PC-9 (cell line): ENCODE measurements at regions not wholly inside any gene's neighbourhood (a gene's known extent, or its start where the extent isn't known, plus 50 kb on each side); places are given as distances from the start of the nearest gene placed in this dataset.

Source experiments
- BruUV-seq: library from RNA; stranded (reverse); fragments of 400-500 nt; replicated peaks from 2 replicates; lab custom pipeline; 2021; lab: Mats Ljungman, UMichigan
- CTCF ChIA-PET: fragments of 300-600 bp; sonication (Branson Sonifier 250); formaldehyde crosslinking; loops from one replicate; lab custom pipeline; 2022; ENCODE audit warnings: antibody characterized with exemption; lab: Charles Lee
- POLR2A ChIA-PET: fragments of 300-600 bp; sonication (Branson Sonifier 250); formaldehyde crosslinking; loops from one replicate; lab custom pipeline; 2022; ENCODE audit warnings: antibody characterized with exemption; ENCODE audit not compliant: unreplicated experiment; lab: Charles Lee
- DNase-seq, 2 experiments: peaks; one replicate each; pipeline versions ENCODE4 v3.0.0 to v3.0.0-alpha.2; 2015 to 2022; ENCODE audit warnings: mixed read lengths in 1 of 2
- H2AFZ ChIP-seq: fragments of 200-600 bp; sonication (generic); 2 replicates; pipeline ENCODE4 v1.8.1; 2017; ENCODE audit warnings: antibody characterized with exemption
- H3F3A ChIP-seq: fragments of 200-600 bp; sonication (generic); 2 replicates; pipeline ENCODE4 v1.8.1; 2017; ENCODE audit warnings: antibody characterized with exemption, mild to moderate bottlenecking, low read depth; ENCODE audit not compliant: insufficient read depth
- H3K27ac ChIP-seq: fragments of 200-600 bp; sonication (generic); 2 replicates; pipeline ENCODE4 v1.6.1; 2016; ENCODE audit warnings: mixed run types
- H3K27me3 ChIP-seq: fragments of 200-600 bp; sonication (generic); 2 replicates; pipeline ENCODE4 v1.6.1; 2016; ENCODE audit warnings: low read depth, mixed run types; ENCODE audit not compliant: insufficient read depth
- H3K36me3 ChIP-seq: fragments of 200-600 bp; sonication (generic); 2 replicates; pipeline ENCODE4 v1.6.1; 2016; ENCODE audit warnings: low read depth, mixed run types
- H3K4me1 ChIP-seq: fragments of 200-600 bp; sonication (generic); replicated peaks from 2 replicates; pipeline ENCODE4 v1.6.1; 2016; ENCODE audit warnings: mixed run types; ENCODE audit not compliant: insufficient read depth
- H3K4me2 ChIP-seq: fragments of 200-600 bp; sonication (generic); 2 replicates; pipeline ENCODE4 v1.6.1; 2017; ENCODE audit warnings: mixed run types
- H3K4me3 ChIP-seq: fragments of 200-600 bp; sonication (generic); 2 replicates; pipeline ENCODE4 v1.6.1; 2016; ENCODE audit warnings: mixed run types
- H3K79me2 ChIP-seq: fragments of 200-600 bp; sonication (generic); 2 replicates; pipeline ENCODE4 v1.6.1; 2017; ENCODE audit warnings: low read depth, mixed run types
- H3K9me2 ChIP-seq: fragments of 200-600 bp; sonication (generic); 2 replicates; pipeline ENCODE4 v1.8.1; 2017; ENCODE audit warnings: mild to moderate bottlenecking; ENCODE audit not compliant: insufficient read depth
- H3K9me3 ChIP-seq: fragments of 200-600 bp; sonication (generic); 2 replicates; pipeline ENCODE4 v1.8.1; 2016; ENCODE audit warnings: low read depth; ENCODE audit not compliant: insufficient read depth
- H4K20me1 ChIP-seq: fragments of 200-600 bp; sonication (generic); 2 replicates; pipeline ENCODE4 v1.8.1; 2017; ENCODE audit not compliant: insufficient read depth
- CTCF ChIP-seq: fragments of 200-600 bp; sonication (generic); conservative IDR thresholded peaks from 2 replicates; pipeline ENCODE4 v1.6.1; 2017; ENCODE audit warnings: mixed run types, antibody characterized with exemption, mild to moderate bottlenecking, moderate library complexity
- EZH2 ChIP-seq: fragments of 200-600 bp; sonication (generic); IDR thresholded peaks from 2 replicates; pipeline ENCODE4 v1.8.0; 2017; ENCODE audit warnings: antibody characterized with exemption, low read depth
- intact Hi-C: fragments of 100-400 bp; cut with micrococcal nuclease; formaldehyde crosslinking; loops from one replicate; pipeline ENCODE4 v1.10.0; 2022; ENCODE audit not compliant: unreplicated experiment

- Histone ChIP-seq H3K27ac (no peak overlapping the region), H3K4me3 (no peak overlapping the region), H3K36me3 (no peaks in the 10 kb centered on the region), H3K79me2 (no peaks in the 10 kb centered on the region), H3K4me2 (no peak overlapping the region), H2AFZ (no peak overlapping the region), H3K9me3 (no peaks in the 10 kb centered on the region), H3K27me3 (no peaks in the 10 kb centered on the region), H3K4me1 (no peaks in the 10 kb centered on the region), H3K9me2 (no peaks in the 10 kb centered on the region), H3F3A (no peaks in the 10 kb centered on the region), H4K20me1 (no peaks in the 10 kb centered on the region)
- ChIA-PET POLR2A (no interaction called here), CTCF (no interaction called here)
- no TSS peak for BruUV-seq
- intact Hi-C loops = no loop called here
- TF ChIP-seq CTCF (no peak), EZH2 (no peak)
- no peak for DNase-seq
Observed at GRCh38 chr11:29534836-29535235, 482.0 kb downstream of the KCNA4 start.

GRCh38 chr11:29530961-29531360, 485.9 kb downstream of the KCNA4 start:
- intact Hi-C loops = no loop called here
- no peaks in the 10 kb centered on the region for H3K9me2 ChIP-seq
- no peaks in the 10 kb centered on the region for H3K79me2 ChIP-seq
- H3K36me3 ChIP-seq = no peaks in the 10 kb centered on the region
- no peaks in the 10 kb centered on the region for H4K20me1 ChIP-seq
- no peak overlapping the region for H3K4me2 ChIP-seq
- H3K27ac ChIP-seq = no peak overlapping the region
- no peak overlapping the region for H3K4me3 ChIP-seq
- TF ChIP-seq EZH2 (no peak), CTCF (no peak)
- H3F3A ChIP-seq = no peaks in the 10 kb centered on the region
- ChIA-PET POLR2A (interaction anchor here (0.6 kb wide), 1 partner anchor 69 kb away, joined by 3 read pairs; no protein-coding TSS in a partner anchor), CTCF (no interaction called here)
- BruUV-seq = no TSS peak
- no peak overlapping the region for H2AFZ ChIP-seq
- no peaks in the 10 kb centered on the region for H3K4me1 ChIP-seq
- no peak for DNase-seq
- 0 out of 2 replicates have a peak, but pooled peaks cover 6% of the 10 kb centered on the region for H3K9me3 ChIP-seq
- H3K27me3 ChIP-seq = no peaks in the 10 kb centered on the region

GRCh38 chr11:29527391-29527936, 489.4 kb downstream of the KCNA4 start:
- ChIA-PET CTCF (no interaction called here), POLR2A (interaction anchor here (0.7 kb wide), 1 partner anchor 1208 kb away, joined by 3 read pairs; no protein-coding TSS in a partner anchor)
- Histone ChIP-seq H3K9me2 (no peaks in the 10 kb centered on the region), H3K36me3 (no peaks in the 10 kb centered on the region), H3K4me3 (no peak overlapping the region), H3K79me2 (no peaks in the 10 kb centered on the region), H3K27me3 (no peaks in the 10 kb centered on the region), H3K4me1 (no peaks in the 10 kb centered on the region), H3K9me3 (0 out of 2 replicates have a peak, but pooled peaks cover 6% of the 10 kb centered on the region), H3F3A (no peaks in the 10 kb centered on the region), H3K27ac (no peak overlapping the region), H3K4me2 (no peak overlapping the region), H2AFZ (no peak overlapping the region), H4K20me1 (no peaks in the 10 kb centered on the region)
- TF ChIP-seq EZH2 (no peak), CTCF (peak; percentile 64)
- intact Hi-C loops = no loop called here
- no TSS peak for BruUV-seq
- peak; percentile 22 to 67 for DNase-seq
